H1 (cell line): ENCODE measurements at regions not wholly inside any gene's neighbourhood (a gene's known extent, or its start where the extent isn't known, plus 50 kb on each side); places are given as distances from the start of the nearest gene placed in this dataset.

Experiments
- CTCF ChIA-PET: fragments of 300-600 bp; sonication (Branson Sonifier 250); formaldehyde crosslinking; loops from one replicate; lab custom pipeline; 2021; ENCODE audit not compliant: partially characterized antibody; lab: Charles Lee
- POLR2A ChIA-PET: fragments of 300-600 bp; sonication (Branson Sonifier 250); formaldehyde crosslinking; loops from one replicate; lab custom pipeline; 2021; ENCODE audit warnings: inconsistent platforms; ENCODE audit not compliant: partially characterized antibody; lab: Charles Lee
- DNase-seq, 2 experiments: peaks; one replicate each; pipeline versions ENCODE4 v3.0.0 to v3.0.0-alpha.2; 2010 to 2022; ENCODE audit warnings: low spot score in 2 of 2, low read depth in 1 of 2, mixed read lengths in 1 of 2
- FAIRE-seq: peaks from 2 replicates; lab custom pipeline; 2011; peaks lifted over from hg19 to GRCh38; lab: Jason Lieb, UNC
- H2AFZ ChIP-seq: 2 replicates; pipeline ENCODE4 v1.8.1; 2012; ENCODE audit warnings: low read length, inconsistent platforms
- H2AK5ac ChIP-seq: 2 replicates; pipeline ENCODE4 v1.6.1; 2013; ENCODE audit warnings: low read depth, low read length
- H2BK120ac ChIP-seq: replicated peaks from 2 replicates; pipeline ENCODE3; 2013; ENCODE audit warnings: low read depth, low read length, inconsistent platforms
- H2BK12ac ChIP-seq: 2 replicates; pipeline ENCODE4 v1.6.1; 2013; ENCODE audit warnings: low read depth, low read length
- H2BK15ac ChIP-seq: 2 replicates; pipeline ENCODE4 v1.6.1; 2013; ENCODE audit warnings: low read length
- H2BK20ac ChIP-seq: 2 replicates; pipeline ENCODE4 v1.6.1; 2013; ENCODE audit warnings: low read length
- H2BK5ac ChIP-seq: 2 replicates; pipeline ENCODE4 v1.6.1; 2013; ENCODE audit warnings: low read depth, low read length
- H3K14ac ChIP-seq: 2 replicates; pipeline ENCODE4 v1.6.1; 2013; ENCODE audit warnings: inconsistent platforms; ENCODE audit not compliant: insufficient read length
- H3K18ac ChIP-seq: 2 replicates; pipeline ENCODE4 v1.6.1; 2013; ENCODE audit warnings: low read length; ENCODE audit errors: extremely low read depth
- H3K23ac ChIP-seq: 2 replicates; pipeline ENCODE4 v1.6.1; 2013; ENCODE audit warnings: inconsistent platforms; ENCODE audit not compliant: insufficient read length
- H3K23me2 ChIP-seq: 2 replicates; pipeline ENCODE4 v1.6.1; 2013; ENCODE audit warnings: low read depth, low read length
- H3K27ac ChIP-seq: 2 replicates; pipeline ENCODE4 v1.6.1; 2011; ENCODE audit warnings: low read depth, low read length, inconsistent platforms
- H3K27me3 ChIP-seq, 4 experiments: replicated peaks in 1 of 4; 1 replicate in 1 of 4; 2 replicates in 3 of 4; pipeline versions ENCODE4 v1.6.1 to v1.8.1; 2011 to 2013; ENCODE audit warnings: low read length in 3 of 4, mild to moderate bottlenecking in 3 of 4, inconsistent platforms in 2 of 4, mixed read lengths in 2 of 4, moderate library complexity in 1 of 4; ENCODE audit not compliant: control insufficient read depth in 3 of 4, insufficient read depth in 3 of 4; ENCODE audit errors: extremely low read depth in 1 of 4
- H3K36me3 ChIP-seq, 4 experiments: 2 replicates each; pipeline versions ENCODE4 v1.6.1 to v1.8.1; 2011 to 2013; ENCODE audit warnings: mild to moderate bottlenecking in 4 of 4, low read length in 3 of 4, moderate library complexity in 2 of 4, control low read depth in 1 of 4, inconsistent platforms in 1 of 4; ENCODE audit not compliant: insufficient read depth in 4 of 4, control insufficient read depth in 2 of 4
- H3K4ac ChIP-seq: replicated peaks from 2 replicates; pipeline ENCODE3; 2013; ENCODE audit warnings: low read length, low read depth, mixed read lengths, inconsistent platforms; ENCODE audit not compliant: insufficient read length
- H3K4me1 ChIP-seq, 4 experiments: replicated peaks in 1 of 4; 1 replicate in 1 of 4; 2 replicates in 3 of 4; pipeline versions ENCODE4 v1.6.1 to v1.8.1; 2011 to 2013; ENCODE audit warnings: low read length in 3 of 4, inconsistent platforms in 2 of 4, mixed read lengths in 1 of 4; ENCODE audit not compliant: insufficient read depth in 4 of 4, control insufficient read depth in 3 of 4
- H3K4me2 ChIP-seq, 2 experiments: 2 replicates each; pipeline versions ENCODE4 v1.6.1 to v1.8.1; 2011 to 2013; ENCODE audit warnings: low read depth in 2 of 2, low read length in 2 of 2, control low read depth in 1 of 2, inconsistent platforms in 1 of 2, mild to moderate bottlenecking in 1 of 2; ENCODE audit not compliant: insufficient read depth in 1 of 2
- H3K4me3 ChIP-seq, 4 experiments: fragments of 200-600, 300-600 bp in 1 of 4; sonication (generic), shearing (Covaris generic), sonication (Bioruptor Twin) in 1 of 4; 2 replicates each; pipeline versions ENCODE4 v1.5.1 to v1.8.1; 2011 to 2016; ENCODE audit warnings: low read length in 4 of 4, low read depth in 3 of 4, control low read depth in 2 of 4, inconsistent platforms in 2 of 4, mild to moderate bottlenecking in 2 of 4, mixed read lengths in 1 of 4, moderate library complexity in 1 of 4; ENCODE audit not compliant: insufficient read depth in 2 of 4; ENCODE audit errors: extremely low read depth in 1 of 4
- H3K56ac ChIP-seq: replicated peaks from 2 replicates; pipeline ENCODE3; 2013; ENCODE audit warnings: low read depth, mild to moderate bottlenecking, mixed read lengths, low read length, inconsistent platforms; ENCODE audit not compliant: insufficient read length
- H3K79me1 ChIP-seq: 2 replicates; pipeline ENCODE4 v1.6.1; 2013; ENCODE audit warnings: low read depth, low read length, control low read depth
- H3K79me2 ChIP-seq, 2 experiments: 2 replicates each; pipeline versions ENCODE4 v1.6.1 to v1.8.1; 2012 to 2013; ENCODE audit warnings: low read length in 2 of 2, mild to moderate bottlenecking in 2 of 2, inconsistent platforms in 1 of 2; ENCODE audit not compliant: insufficient read depth in 2 of 2, control insufficient read depth in 1 of 2
- H3K9ac ChIP-seq, 4 experiments: replicated peaks in 1 of 4; 1 replicate in 1 of 4; 2 replicates in 3 of 4; pipeline versions ENCODE4 v1.6.1 to v1.8.1; 2011 to 2013; ENCODE audit warnings: low read depth in 3 of 4, low read length in 3 of 4, control low read depth in 2 of 4, mild to moderate bottlenecking in 2 of 4, moderate library complexity in 2 of 4, inconsistent platforms in 1 of 4; ENCODE audit errors: extremely low read depth in 1 of 4
- H3K9me3 ChIP-seq, 2 experiments: 2 replicates each; pipeline versions ENCODE4 v1.6.1 to v1.8.1; 2012 to 2013; ENCODE audit warnings: mild to moderate bottlenecking in 2 of 2, moderate library complexity in 2 of 2, control low read depth in 1 of 2, inconsistent platforms in 1 of 2, low read depth in 1 of 2, low read length in 1 of 2, mixed read lengths in 1 of 2; ENCODE audit not compliant: insufficient read depth in 2 of 2
- H4K20me1 ChIP-seq, 2 experiments: replicated peaks in 1 of 2; 2 replicates each; pipeline versions ENCODE3 to v1.8.1; 2011 to 2013; ENCODE audit warnings: inconsistent platforms in 2 of 2, low read length in 2 of 2, mild to moderate bottlenecking in 1 of 2; ENCODE audit not compliant: insufficient read depth in 2 of 2, control insufficient read depth in 1 of 2
- H4K5ac ChIP-seq: 2 replicates; pipeline ENCODE4 v1.6.1; 2013; ENCODE audit warnings: low read length, low read depth, mixed read lengths, inconsistent platforms; ENCODE audit not compliant: insufficient read length
- H4K8ac ChIP-seq: 2 replicates; pipeline ENCODE4 v1.8.0; 2013; ENCODE audit warnings: mild to moderate bottlenecking, moderate library complexity, low read length, inconsistent platforms; ENCODE audit not compliant: insufficient read depth; ENCODE audit errors: extremely low read depth
- H4K91ac ChIP-seq: replicated peaks from 2 replicates; pipeline ENCODE3; 2013; ENCODE audit warnings: low read length, mixed read lengths, inconsistent platforms; ENCODE audit not compliant: insufficient read length
- ATF3 ChIP-seq: IDR thresholded peaks from 2 replicates; pipeline ENCODE4 v1.6.1; 2011; ENCODE audit warnings: low read depth, mild to moderate bottlenecking, low read length; ENCODE audit not compliant: insufficient read depth
- CHD2 ChIP-seq: IDR thresholded peaks from 2 replicates; pipeline ENCODE4 v1.6.1; 2012; ENCODE audit warnings: low read length, improper control_type of control experiment
- EGR1 ChIP-seq: IDR thresholded peaks from 2 replicates; pipeline ENCODE4 v1.6.1; 2011; ENCODE audit warnings: low read depth, low read length, borderline replicate concordance
- FOSL1 ChIP-seq: IDR thresholded peaks from 2 replicates; pipeline ENCODE4 v1.6.1; 2011; ENCODE audit warnings: mild to moderate bottlenecking, low read depth, low read length, moderate library complexity; ENCODE audit not compliant: insufficient read depth
- GTF2F1 ChIP-seq: IDR thresholded peaks from 2 replicates; pipeline ENCODE4 v1.6.1; 2012; ENCODE audit warnings: low read depth, low read length, improper control_type of control experiment, borderline replicate concordance
- HDAC2 ChIP-seq, 2 experiments: fragments of 300-600 bp in 1 of 2; sonication (generic) in 1 of 2; IDR thresholded peaks; 2 replicates each; pipeline ENCODE4 v1.6.1; 2011 to 2012; ENCODE audit warnings: low read depth in 2 of 2, low read length in 2 of 2, mild to moderate bottlenecking in 2 of 2, moderate library complexity in 2 of 2, borderline replicate concordance in 1 of 2, inconsistent platforms in 1 of 2
- JUN ChIP-seq: IDR thresholded peaks from 2 replicates; pipeline ENCODE4 v1.6.1; 2011; ENCODE audit warnings: low read depth, mild to moderate bottlenecking, improper control_type of control experiment, low read length
- KDM4A ChIP-seq: IDR thresholded peaks from one replicate; pipeline ENCODE4 v1.7.1; 2012; ENCODE audit warnings: low read depth, mild to moderate bottlenecking, moderate library complexity, low read length, inconsistent platforms; ENCODE audit not compliant: severe bottlenecking
- KDM5A ChIP-seq: fragments of 200-600 bp; IDR thresholded peaks from 2 replicates; pipeline ENCODE4 v1.7.1; 2012; ENCODE audit warnings: mild to moderate bottlenecking, low read length, inconsistent platforms, mixed read lengths
- POLR2AphosphoS5 ChIP-seq: IDR thresholded peaks from 2 replicates; pipeline ENCODE4 v1.6.1; 2011; ENCODE audit warnings: low read depth, low read length
- RAD21 ChIP-seq, 2 experiments: IDR thresholded peaks in 1 of 2; conservative IDR thresholded peaks in 1 of 2; 2 replicates each; pipeline ENCODE4 v1.6.1; 2011; ENCODE audit warnings: low read depth in 2 of 2, low read length in 2 of 2, improper control_type of control experiment in 1 of 2, inconsistent platforms in 1 of 2, mild to moderate bottlenecking in 1 of 2, moderate library complexity in 1 of 2
- RFX5 ChIP-seq: IDR thresholded peaks from 2 replicates; pipeline ENCODE4 v1.6.1; 2011; ENCODE audit warnings: low read depth, low read length, improper control_type of control experiment, borderline replicate concordance
- SRF ChIP-seq: IDR thresholded peaks from 2 replicates; pipeline ENCODE4 v1.6.1; 2011; ENCODE audit warnings: mild to moderate bottlenecking, low read depth, low read length, moderate library complexity
- TCF12 ChIP-seq: IDR thresholded peaks from 2 replicates; pipeline ENCODE4 v1.6.1; 2011; ENCODE audit warnings: low read depth, mild to moderate bottlenecking, low read length
- WGBS, 2 experiments: shearing (Covaris generic) in 1 of 2; methylation state at CpG; one replicate each; pipeline versions ENCODE4 v1.1.6 to v1.1.7; 2013 to 2015; ENCODE audit warnings: low lambda C conversion rate in 2 of 2, mixed read lengths in 2 of 2, inconsistent platforms in 1 of 2, low coverage in 1 of 2, missing lambda C conversion rate in 1 of 2; ENCODE audit not compliant: insufficient replicate concordance in 2 of 2, insufficient coverage in 1 of 2, insufficient read length in 1 of 2; ENCODE audit errors: extremely low coverage in 1 of 2, missing lambda C conversion rate in 1 of 2; 5-methylcytosine and 5-hydroxymethylcytosine counted together

GRCh38 chr17:34445101-34445500, 82.1 kb upstream of the CCL1 start:
- no peak overlapping the region for H2BK20ac ChIP-seq
- H2AK5ac ChIP-seq: no peak overlapping the region
- H3K18ac ChIP-seq: no peak overlapping the region
- no peak overlapping the region for H4K91ac ChIP-seq
- no peak overlapping the region for H4K5ac ChIP-seq
- peaks cover 0 to 4% (median under 1%) of the 10 kb centered on the region in 4 experiments; a peak in 1 of 7 replicates for H3K4me1 ChIP-seq
- H3K27ac ChIP-seq: no peak overlapping the region
- no peaks in the 10 kb centered on the region for H3K36me3 ChIP-seq
- H3K23ac ChIP-seq: no peak overlapping the region
- CTCF ChIA-PET: interaction anchor here (0.7 to 7.3 kb wide), 23 partner anchors 9 to 449 kb away, joined by 3 to 95 read pairs (median 4); no protein-coding TSS in a partner anchor
- no peaks in the 10 kb centered on the region for H4K20me1 ChIP-seq
- DNase-seq: no peak
- H3K79me1 ChIP-seq: no peaks in the 10 kb centered on the region
- H2AFZ ChIP-seq: no peak overlapping the region
- POLR2A ChIA-PET: interaction anchor here (1.1 to 1.3 kb wide), 2 partner anchors 9 to 43 kb away, joined by 3 read pairs; no protein-coding TSS in a partner anchor
- H2BK15ac ChIP-seq: 0 out of 2 replicates have a peak overlapping the region, but pooled peaks have one; percentile 61
- H4K8ac ChIP-seq: no peak overlapping the region
- no peak overlapping the region for H3K4me2 ChIP-seq
- WGBS, 2 experiments: 92% methylated on average over 9 of the region's 9 CpGs; no CpG with 5 or more reads in 1 of the 2 experiments
- no peak overlapping the region for H2BK12ac ChIP-seq
- no peaks in the 10 kb centered on the region for H3K79me2 ChIP-seq
- no peak overlapping the region for H2BK5ac ChIP-seq
- no peak overlapping the region for H3K56ac ChIP-seq
- no peaks in the 10 kb centered on the region for H3K9me3 ChIP-seq
- H3K14ac ChIP-seq: no peak overlapping the region
- no peak overlapping the region for H2BK120ac ChIP-seq
- H3K4ac ChIP-seq: no peak overlapping the region
- no peak for FAIRE-seq
- no peak overlapping the region for H3K4me3 ChIP-seq
- no peaks in the 10 kb centered on the region for H3K23me2 ChIP-seq
- no peaks in the 10 kb centered on the region for H3K27me3 ChIP-seq
- no peak overlapping the region for H3K9ac ChIP-seq
- TF ChIP-seq GTF2F1 (no peak), RFX5 (no peak), EGR1 (no peak), CHD2 (no peak), KDM4A (no peak), FOSL1 (no peak), JUN (no peak), TCF12 (no peak), POLR2AphosphoS5 (no peak), ATF3 (no peak), RAD21 (IDR thresholded peaks at IDR 0.05 in 1 of 2, conservative IDR thresholded peaks at IDR 0.05 in 1 of 2; ENCODE audit: low read depth in 2 of 2, low read length in 2 of 2) (no peak), HDAC2 (IDR thresholded peaks at IDR 0.05; ENCODE audit: borderline replicate concordance in 1 of 2, low read depth in 2 of 2, low read length in 2 of 2) (no peak), KDM5A (no peak), SRF (no peak)
